NCI-H2171 (cell line): ENCODE measurements at regions not wholly inside any gene's neighbourhood (a gene's known extent, or its start where the extent isn't known, plus 50 kb on each side); places are given as distances from the start of the nearest gene placed in this dataset.

ENCODE experiments used
- DNase-seq: peaks from one replicate; lab custom pipeline; 2025; lab: John Stamatoyannopoulos, UW

DNA sequence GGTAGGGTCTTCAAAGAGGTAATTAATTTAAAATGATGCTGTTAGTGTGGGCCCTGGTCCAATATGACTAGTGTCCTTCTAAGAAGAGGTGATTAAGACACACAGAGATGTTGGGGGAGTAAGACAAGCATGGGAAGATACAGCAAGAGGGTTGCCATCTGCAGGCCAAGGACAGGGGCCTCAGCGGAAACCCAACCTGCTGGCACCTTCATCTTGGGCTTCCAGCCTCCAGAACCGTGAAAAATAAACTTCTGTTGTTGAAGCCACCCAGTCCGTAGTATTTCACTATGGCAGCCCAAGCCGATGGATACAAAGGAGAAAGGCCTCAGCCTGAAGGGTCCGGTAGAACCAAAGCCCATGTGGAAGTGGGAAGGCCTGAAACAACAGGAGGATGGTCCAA is 161.7 kb upstream of the UBE2E1 start:
- DNase-seq, result no peak

GRCh38 chr3:23644676-23645075 is 161.1 kb upstream of the UBE2E1 start:
- DNase-seq, result no peak

DNA sequence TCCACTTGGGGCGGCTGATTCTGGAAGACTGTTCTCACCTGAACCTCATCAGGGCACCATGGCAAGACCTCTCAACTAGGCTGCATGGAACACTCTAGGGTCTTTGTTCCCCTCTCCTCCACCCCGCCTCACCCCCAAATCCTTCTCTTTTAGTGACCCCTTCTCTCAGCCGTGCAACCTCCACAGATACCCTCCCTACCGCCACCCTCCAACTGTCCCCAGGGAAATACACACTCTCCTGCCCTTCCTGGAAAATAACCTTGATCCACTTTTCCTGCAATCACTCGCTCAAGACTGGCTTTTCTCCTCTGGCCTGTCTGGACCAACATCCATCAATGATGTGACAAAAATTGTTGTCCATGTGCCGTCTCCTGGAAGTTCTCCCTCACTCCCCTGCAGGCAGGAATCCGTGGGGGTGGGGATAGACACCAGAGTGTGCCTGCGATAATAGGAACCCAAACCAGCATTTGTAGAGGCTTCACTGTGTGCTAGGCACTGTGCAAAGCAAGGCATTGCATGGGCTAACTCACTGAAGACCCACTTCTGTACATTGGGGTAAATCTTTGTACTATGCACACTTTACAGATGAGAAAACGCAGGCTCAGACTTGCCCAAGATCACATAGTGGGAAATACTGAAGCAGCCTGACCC is 160.1 kb upstream of the UBE2E1 start:
- no peak for DNase-seq

- no peak for DNase-seq
Measured at GRCh38 chr3:23646184-23646920, 159.4 kb upstream of the UBE2E1 start.

- no peak for DNase-seq
Measured at GRCh38 chr3:23647706-23648258, 158.0 kb upstream of the UBE2E1 start.

DNA sequence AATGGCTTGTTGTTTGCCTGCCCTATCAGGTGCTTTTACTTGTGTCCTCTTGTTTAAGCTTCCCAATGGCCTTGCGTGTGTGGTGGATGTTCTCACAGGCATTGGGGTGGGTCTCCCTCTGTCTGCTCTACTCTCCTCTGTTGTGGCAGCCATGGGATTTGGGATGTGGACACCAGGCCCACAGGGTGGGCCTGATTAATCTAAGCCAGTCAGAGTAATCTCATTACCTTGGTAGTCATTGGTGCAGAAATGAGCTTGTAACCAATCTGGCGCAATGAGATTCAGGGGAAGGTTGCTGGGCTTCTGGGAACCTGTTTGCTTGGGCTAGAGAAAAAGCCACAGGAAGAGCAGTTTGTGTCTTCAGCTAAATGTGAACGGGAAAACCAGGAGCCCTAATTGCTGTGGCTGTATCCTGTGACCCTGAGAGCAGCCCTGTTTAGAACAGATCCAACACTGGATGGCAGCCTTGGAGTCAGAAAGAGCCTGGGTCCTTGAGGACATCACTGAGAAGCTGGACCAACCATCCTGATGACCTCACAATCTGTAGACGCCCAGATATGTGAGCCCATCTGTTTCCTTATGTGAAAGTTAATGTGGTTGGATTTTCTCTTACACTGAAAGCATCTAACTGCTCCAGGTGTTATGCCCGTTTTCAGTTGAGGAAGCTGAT is 157.3 kb upstream of the UBE2E1 start:
- DNase-seq, result no peak

- no peak for DNase-seq
Measured at GRCh38 chr3:23648996-23649395, 156.8 kb upstream of the UBE2E1 start.

DNA sequence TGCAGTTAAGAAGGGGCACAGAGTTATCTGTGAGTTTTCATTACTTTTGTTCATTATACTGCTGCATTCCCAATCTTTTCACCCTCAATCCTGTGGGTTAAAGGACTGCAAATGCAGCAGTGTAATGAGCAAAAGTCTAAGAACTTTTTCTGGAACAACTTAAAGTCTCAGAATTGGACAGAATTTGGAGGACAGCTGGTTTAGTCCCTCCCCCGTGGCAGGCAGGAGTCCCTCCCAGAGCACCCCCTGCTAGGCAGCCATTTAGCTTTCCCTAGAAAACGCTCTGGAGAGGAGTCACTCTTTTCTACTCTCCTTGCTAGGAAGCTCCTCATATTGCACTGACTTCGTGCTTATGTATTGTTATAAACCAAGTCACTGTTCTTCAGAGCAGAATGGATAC is 156.3 kb upstream of the UBE2E1 start:
- DNase-seq, result no peak

GRCh38 chr3:23650371-23651140 is 155.2 kb upstream of the UBE2E1 start:
- DNase-seq, result no peak

DNA sequence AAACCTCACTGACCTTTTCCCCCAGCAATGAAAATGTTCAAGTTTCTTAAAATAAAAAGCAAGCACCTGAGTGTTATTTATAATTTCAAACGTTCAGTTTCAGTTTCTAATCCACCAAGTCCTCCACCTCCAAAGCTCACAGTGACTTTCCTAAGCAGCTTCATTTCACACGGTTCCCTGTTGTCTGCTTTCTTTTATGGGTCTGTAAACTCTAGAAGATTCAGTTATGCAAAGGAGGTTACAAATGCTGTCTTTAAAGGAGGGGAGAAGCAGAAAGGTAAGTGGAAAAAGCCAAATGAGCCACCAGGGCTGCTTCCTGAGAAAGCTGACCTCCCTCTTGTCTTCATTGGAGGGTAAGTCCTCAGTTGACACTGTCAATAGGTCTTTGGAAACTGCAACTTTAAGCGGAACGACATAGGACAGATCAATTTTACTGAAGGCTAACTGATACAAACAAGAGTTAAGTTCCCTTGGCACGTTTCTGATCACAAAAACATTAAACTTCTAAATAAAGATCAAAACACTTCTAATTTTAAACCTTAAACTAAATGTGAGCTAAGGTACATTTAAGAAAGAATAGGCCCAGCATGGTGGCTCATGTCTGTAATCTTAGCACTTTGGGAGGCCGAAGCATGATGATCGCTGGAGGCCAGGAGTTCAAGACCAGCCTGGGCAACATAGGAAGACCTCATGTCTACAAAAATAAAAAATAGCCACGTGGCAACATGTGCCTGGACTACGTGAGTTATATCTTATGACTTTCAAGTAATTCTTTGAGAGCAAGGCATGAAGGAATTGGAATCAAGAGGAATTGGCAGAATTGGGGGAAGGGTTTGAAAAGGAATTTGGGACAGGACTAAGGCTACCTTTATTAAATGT is 151.9 kb upstream of the UBE2E1 start:
- DNase-seq, result no peak

GRCh38 chr3:23654571-23654970 is 151.2 kb upstream of the UBE2E1 start:
- no peak for DNase-seq

GRCh38 chr3:23655749-23656148 is 150.0 kb upstream of the UBE2E1 start:
- no peak for DNase-seq

GRCh38 chr3:23656199-23656598 is 149.6 kb upstream of the UBE2E1 start:
- no peak for DNase-seq

DNA sequence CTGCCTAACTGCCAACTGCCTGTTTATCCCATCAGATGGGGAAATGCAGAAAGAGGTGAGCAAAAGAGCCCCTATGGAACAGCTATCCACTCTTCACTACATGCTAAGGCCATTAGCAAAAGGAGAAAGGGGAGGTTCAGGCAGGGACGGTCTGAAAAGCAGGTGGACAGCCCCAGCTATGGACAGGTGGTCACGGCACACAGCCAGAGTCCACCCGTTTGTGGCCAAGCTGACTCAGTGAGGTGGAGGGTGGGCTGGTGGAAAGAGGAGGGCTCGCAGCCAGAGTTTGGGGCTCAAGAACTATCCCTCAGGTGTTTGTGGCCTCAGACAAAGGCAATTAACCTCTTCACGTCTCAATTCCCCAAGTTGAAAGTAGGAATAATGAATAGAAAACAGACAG is 148.9 kb upstream of the UBE2E1 start:
- no peak for DNase-seq

GRCh38 chr3:23657647-23658046 is 148.1 kb upstream of the UBE2E1 start:
- DNase-seq, result no peak

- DNase-seq, result no peak
Measured at GRCh38 chr3:23659274-23659673, 146.5 kb upstream of the UBE2E1 start.

- DNase-seq, result no peak
Measured at GRCh38 chr3:23659840-23660430, 145.8 kb upstream of the UBE2E1 start.

DNA sequence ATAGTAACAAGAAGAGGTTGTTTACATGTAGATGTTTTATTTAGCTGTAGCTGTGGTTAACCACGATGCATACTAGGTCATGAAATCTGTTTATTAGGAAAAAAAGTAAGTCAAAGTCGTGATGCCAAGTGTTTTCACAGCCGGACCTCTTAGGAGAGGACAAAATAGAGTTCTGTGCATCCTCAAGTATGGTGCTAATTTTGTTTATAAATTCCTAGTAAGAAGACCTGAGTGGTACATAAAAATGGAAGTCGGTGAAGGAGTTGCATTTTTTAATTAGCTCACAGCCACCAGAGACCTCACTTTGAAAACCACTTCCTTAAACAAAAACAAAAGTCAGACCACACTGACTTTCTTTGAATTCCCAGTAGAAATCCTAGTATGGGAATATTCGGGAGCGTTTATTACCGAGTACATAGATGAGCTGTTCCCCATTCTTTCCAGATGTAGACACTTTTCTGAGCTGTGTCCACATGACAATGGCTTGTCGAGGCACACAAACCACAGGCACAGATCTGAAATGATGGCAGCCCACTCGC is 143.6 kb upstream of the UBE2E1 start:
- no peak for DNase-seq

- no peak for DNase-seq
Measured at GRCh38 chr3:23663246-23663645, 142.5 kb upstream of the UBE2E1 start.

GRCh38 chr3:23663661-23664186 is 142.0 kb upstream of the UBE2E1 start:
- DNase-seq, result no peak
